ENCODE measurements at regions not wholly inside any gene's neighbourhood (a gene's known extent, or its start where the extent isn't known, plus 50 kb on each side); places are given as distances from the start of the nearest gene placed in this dataset.

- TF ChIP-seq ZNF274 (IDR thresholded peaks at IDR 0.05; ENCODE audit: low read depth, low read length) (no peak), YY1 (IDR thresholded peaks at IDR 0.05; ENCODE audit: insufficient read depth, insufficient read length) (no peak), SUZ12 (IDR thresholded peaks at IDR 0.05; ENCODE audit: extremely low read depth, insufficient read depth, insufficient read length) (no peak)
These were observed 917.6 kb downstream of the NCAM2 start for GRCh38 chr21:21915816-21916215.

All from NT2/D1 (cell line).